CD4-positive, alpha-beta T cell (primary cell): ENCODE measurements at regions not wholly inside any gene's neighbourhood (a gene's known extent, or its start where the extent isn't known, plus 50 kb on each side); places are given as distances from the start of the nearest gene placed in this dataset.

ENCODE experiments used
- ATAC-seq: fragments of 200-7000 bp; cut with Tn5 transposase; one replicate; pipeline ENCODE4 v1.10.0; 2022; ENCODE audit warnings: mild to moderate bottlenecking; ENCODE audit not compliant: poor library complexity
- CTCF ChIA-PET: fragments of 350-600 bp; sonication (Branson Sonifier 250); formaldehyde crosslinking; loops from one replicate; lab custom pipeline; 2021; ENCODE audit warnings: antibody characterized with exemption, inconsistent platforms; lab: Charles Lee
- POLR2A ChIA-PET: fragments of 350-600 bp; sonication (Branson Sonifier 250); formaldehyde crosslinking; loops from one replicate; lab custom pipeline; 2021; ENCODE audit warnings: antibody characterized with exemption, inconsistent platforms; lab: Charles Lee
- DNase-seq, 14 experiments: peaks; one replicate each; pipeline ENCODE4 v3.0.0-alpha.2; 2013 to 2020; ENCODE audit warnings: mixed read lengths in 2 of 14
- H3K27ac ChIP-seq, 2 donors: one replicate each; pipeline versions ENCODE4 v1.5.1 to v1.7.0; 2013; ENCODE audit warnings: low read length in 2 of 2, low read depth in 1 of 2, mild to moderate bottlenecking in 1 of 2
- H3K27me3 ChIP-seq, 2 experiments: 1 replicate in 1 of 2; 2 replicates in 1 of 2; pipeline versions ENCODE4 v1.6.1 to v1.7.0; 2013; ENCODE audit warnings: low read length in 2 of 2, control low read depth in 1 of 2, mild to moderate bottlenecking in 1 of 2, moderate library complexity in 1 of 2; ENCODE audit not compliant: insufficient read depth in 2 of 2, control insufficient read depth in 1 of 2
- H3K36me3 ChIP-seq: one replicate; pipeline ENCODE4 v1.6.1; 2013; ENCODE audit warnings: low read length, control low read depth; ENCODE audit not compliant: insufficient read depth
- H3K4me1 ChIP-seq: one replicate; pipeline ENCODE4 v1.6.1; 2013; ENCODE audit warnings: low read length, control low read depth; ENCODE audit not compliant: insufficient read depth
- H3K4me3 ChIP-seq: one replicate; pipeline ENCODE4 v1.5.1; 2013; ENCODE audit warnings: mild to moderate bottlenecking, low read length, moderate library complexity
- H3K9me3 ChIP-seq, 2 experiments: 1 replicate in 1 of 2; 2 replicates in 1 of 2; pipeline versions ENCODE4 v1.6.1 to v1.7.0; 2013; ENCODE audit warnings: low read length in 2 of 2, mild to moderate bottlenecking in 2 of 2, control low read depth in 1 of 2, moderate library complexity in 1 of 2; ENCODE audit not compliant: control insufficient read depth in 1 of 2, insufficient read depth in 1 of 2
- H3K27ac Mint-ChIP-seq: one replicate; pipeline ENCODE4 v1.8.0; 2020; ENCODE audit warnings: mixed read lengths
- H3K27me3 Mint-ChIP-seq: one replicate; pipeline ENCODE4 v1.8.0; 2021; ENCODE audit warnings: mixed read lengths
- H3K36me3 Mint-ChIP-seq: one replicate; pipeline ENCODE4 v1.8.0; 2021; ENCODE audit warnings: low read depth, mixed read lengths
- H3K4me1 Mint-ChIP-seq: one replicate; pipeline ENCODE4 v1.8.0; 2021; ENCODE audit warnings: low read depth, mixed read lengths
- H3K4me3 Mint-ChIP-seq: one replicate; pipeline ENCODE4 v1.8.0; 2020; ENCODE audit warnings: mild to moderate bottlenecking, mixed read lengths
- H3K9me3 Mint-ChIP-seq: one replicate; pipeline ENCODE4 v1.8.0; 2020; ENCODE audit warnings: mixed read lengths
- intact Hi-C, 2 experiments: fragments of 100-400 bp; cut with DNase I in 1 of 2; cut with micrococcal nuclease in 1 of 2; formaldehyde crosslinking; loops; one replicate each; pipeline versions ENCODE4 v1.15.1 to v1.9.0; 2023 to 2025; cut with DNase I, micrococcal nuclease
- TF ChIP-seq, protein P1 (sequence below): fragments of 200-600 bp; IDR thresholded peaks from one replicate; pipeline ENCODE4 v1.8.0; 2022; ENCODE audit warnings: antibody characterized with exemption, mild to moderate bottlenecking

DNA sequence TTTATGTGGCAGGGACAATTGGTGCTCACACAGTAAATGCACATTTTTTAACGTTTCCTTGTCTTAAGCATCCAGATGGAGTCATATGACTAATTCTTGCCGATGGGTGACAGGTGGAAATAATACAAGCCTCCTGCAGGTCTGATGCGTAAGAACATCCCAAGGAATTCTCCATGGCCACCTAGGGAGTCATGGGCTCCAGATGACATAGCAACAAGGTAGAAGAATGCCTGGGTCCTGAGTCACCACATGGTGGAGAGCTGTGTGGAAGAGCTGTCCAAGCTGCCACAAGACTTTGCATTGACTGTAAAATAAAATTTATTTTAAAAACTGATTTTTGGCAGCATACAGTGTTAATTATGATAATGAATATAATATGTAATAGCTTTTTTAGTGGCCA, 77.0 kb upstream of the MAP3K7 start:
- TF ChIP-seq, protein P1, sequence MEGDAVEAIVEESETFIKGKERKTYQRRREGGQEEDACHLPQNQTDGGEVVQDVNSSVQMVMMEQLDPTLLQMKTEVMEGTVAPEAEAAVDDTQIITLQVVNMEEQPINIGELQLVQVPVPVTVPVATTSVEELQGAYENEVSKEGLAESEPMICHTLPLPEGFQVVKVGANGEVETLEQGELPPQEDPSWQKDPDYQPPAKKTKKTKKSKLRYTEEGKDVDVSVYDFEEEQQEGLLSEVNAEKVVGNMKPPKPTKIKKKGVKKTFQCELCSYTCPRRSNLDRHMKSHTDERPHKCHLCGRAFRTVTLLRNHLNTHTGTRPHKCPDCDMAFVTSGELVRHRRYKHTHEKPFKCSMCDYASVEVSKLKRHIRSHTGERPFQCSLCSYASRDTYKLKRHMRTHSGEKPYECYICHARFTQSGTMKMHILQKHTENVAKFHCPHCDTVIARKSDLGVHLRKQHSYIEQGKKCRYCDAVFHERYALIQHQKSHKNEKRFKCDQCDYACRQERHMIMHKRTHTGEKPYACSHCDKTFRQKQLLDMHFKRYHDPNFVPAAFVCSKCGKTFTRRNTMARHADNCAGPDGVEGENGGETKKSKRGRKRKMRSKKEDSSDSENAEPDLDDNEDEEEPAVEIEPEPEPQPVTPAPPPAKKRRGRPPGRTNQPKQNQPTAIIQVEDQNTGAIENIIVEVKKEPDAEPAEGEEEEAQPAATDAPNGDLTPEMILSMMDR: no peak
- Histone ChIP-seq H3K27me3 (no peaks in the 10 kb centered on the region), H3K27ac (no peak overlapping the region), H3K4me1 (no peaks in the 10 kb centered on the region), H3K4me3 (no peak overlapping the region), H3K36me3 (no peaks in the 10 kb centered on the region), H3K9me3 (peaks cover 5 to 13% of the 10 kb centered on the region in 2 experiments)
- ATAC-seq: no peak
- no peak overlapping the region for H3K4me3 Mint-ChIP-seq
- peaks cover 7% of the 10 kb centered on the region for H3K9me3 Mint-ChIP-seq
- intact Hi-C loops: no loop called here
- no peak for DNase-seq
- POLR2A ChIA-PET: no interaction called here
- H3K36me3 Mint-ChIP-seq: no peaks in the 10 kb centered on the region
- H3K27ac Mint-ChIP-seq: no peak overlapping the region
- CTCF ChIA-PET: no interaction called here
- H3K27me3 Mint-ChIP-seq: peaks cover 11% of the 10 kb centered on the region
- H3K4me1 Mint-ChIP-seq: no peaks in the 10 kb centered on the region

DNA sequence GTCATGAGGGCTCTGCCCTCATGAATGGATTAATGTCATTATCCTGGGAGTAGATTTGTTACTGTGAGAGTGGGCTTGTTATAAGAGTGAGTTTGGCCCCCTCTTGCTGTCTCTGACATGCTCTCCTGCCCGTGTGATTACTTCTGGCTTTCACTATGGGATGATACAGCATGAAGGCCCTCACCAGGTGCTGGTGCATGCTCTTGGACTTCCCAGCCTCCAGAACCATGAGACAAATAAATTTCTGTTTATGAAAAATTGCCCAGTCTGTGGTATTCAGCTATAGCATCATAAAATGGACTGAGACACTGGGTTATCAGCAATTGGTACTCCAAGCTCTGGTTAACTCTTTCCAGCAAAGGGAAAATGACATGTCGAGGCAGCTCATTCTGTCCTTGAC, 76.2 kb upstream of the MAP3K7 start:
- ChIA-PET POLR2A (no interaction called here), CTCF (no interaction called here)
- Histone ChIP-seq H3K9me3 (peaks cover 5 to 13% of the 10 kb centered on the region in 2 experiments), H3K27me3 (peaks cover 0 to under 1% of the 10 kb centered on the region in 2 experiments), H3K4me1 (no peaks in the 10 kb centered on the region), H3K36me3 (no peaks in the 10 kb centered on the region), H3K27ac (no peak overlapping the region), H3K4me3 (no peak overlapping the region)
- Mint-ChIP-seq H3K27ac (no peak overlapping the region), H3K4me3 (no peak overlapping the region), H3K36me3 (no peaks in the 10 kb centered on the region), H3K4me1 (no peaks in the 10 kb centered on the region), H3K27me3 (peaks cover 19% of the 10 kb centered on the region), H3K9me3 (peaks cover 9% of the 10 kb centered on the region)
- no peak for ATAC-seq
- intact Hi-C loops: no loop called here
- DNase-seq: no peak
- TF ChIP-seq, protein P1: no peak

DNA sequence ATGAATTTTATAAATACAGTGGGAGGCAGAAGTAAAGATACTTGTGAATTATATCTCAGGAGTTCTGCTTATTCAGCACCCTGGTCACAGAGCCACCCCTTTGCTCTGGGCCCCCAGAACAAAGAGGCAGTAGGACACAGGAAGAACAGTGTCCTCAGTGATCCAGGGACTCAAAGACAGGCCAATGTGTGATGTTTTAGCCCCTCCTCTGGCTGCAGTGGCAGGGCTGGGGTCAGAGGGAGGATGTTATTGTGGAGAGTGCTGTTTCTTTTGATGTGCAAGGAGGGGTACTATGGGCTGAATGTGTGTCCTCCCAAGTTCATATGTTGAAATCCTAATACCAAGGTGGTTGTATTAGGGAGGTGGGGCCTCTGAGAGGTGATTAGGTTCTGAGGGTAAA, 74.1 kb upstream of the MAP3K7 start:
- H3K27me3 ChIP-seq: peaks cover 0 to 4% of the 10 kb centered on the region in 2 experiments
- TF ChIP-seq, protein P1: no peak
- H3K4me3 ChIP-seq: no peak overlapping the region
- H3K36me3 ChIP-seq: no peaks in the 10 kb centered on the region
- no peak overlapping the region for H3K4me3 Mint-ChIP-seq
- CTCF ChIA-PET: no interaction called here
- no peaks in the 10 kb centered on the region for H3K36me3 Mint-ChIP-seq
- H3K27ac Mint-ChIP-seq: no peak overlapping the region
- H3K4me1 Mint-ChIP-seq: no peaks in the 10 kb centered on the region
- no peak overlapping the region for H3K27ac ChIP-seq
- no peak for DNase-seq
- H3K4me1 ChIP-seq: no peaks in the 10 kb centered on the region
- POLR2A ChIA-PET: no interaction called here
- peaks cover 5 to 13% of the 10 kb centered on the region in 2 experiments for H3K9me3 ChIP-seq
- intact Hi-C loops: no loop called here
- H3K27me3 Mint-ChIP-seq: peaks cover 21% of the 10 kb centered on the region
- peaks cover 9% of the 10 kb centered on the region for H3K9me3 Mint-ChIP-seq
- no peak for ATAC-seq
